GM18909 (cell line): ENCODE measurements at regions not wholly inside any gene's neighbourhood (a gene's known extent, or its start where the extent isn't known, plus 50 kb on each side); places are given as distances from the start of the nearest gene placed in this dataset.

Experiments
- ATAC-seq: cut with Tn5 transposase; IDR thresholded peaks from one replicate; pipeline ENCODE4 v1.9.1; 2021; ENCODE audit warnings: mild to moderate bottlenecking; ENCODE audit not compliant: unreplicated experiment, poor library complexity

DNA sequence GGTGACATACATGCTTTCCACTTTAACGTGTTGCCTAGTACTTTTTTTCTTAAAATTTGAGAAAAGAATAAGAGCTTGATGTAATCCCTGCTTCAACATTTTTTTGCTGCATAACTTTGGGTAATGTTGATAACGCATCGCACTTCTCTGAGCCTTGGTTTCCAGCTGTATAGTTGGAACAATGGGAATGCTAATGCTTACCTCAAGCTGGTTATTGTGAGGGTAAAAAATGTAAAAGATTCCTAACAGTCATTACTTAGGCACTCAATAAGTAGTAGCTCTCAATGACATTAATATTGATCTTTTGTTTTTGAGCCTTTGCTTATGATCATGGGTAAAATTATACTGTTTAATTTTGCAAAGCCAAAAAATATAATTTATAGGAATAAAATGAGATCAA, 683.3 kb upstream of the CXADR start:
- ATAC-seq, result no peak

DNA sequence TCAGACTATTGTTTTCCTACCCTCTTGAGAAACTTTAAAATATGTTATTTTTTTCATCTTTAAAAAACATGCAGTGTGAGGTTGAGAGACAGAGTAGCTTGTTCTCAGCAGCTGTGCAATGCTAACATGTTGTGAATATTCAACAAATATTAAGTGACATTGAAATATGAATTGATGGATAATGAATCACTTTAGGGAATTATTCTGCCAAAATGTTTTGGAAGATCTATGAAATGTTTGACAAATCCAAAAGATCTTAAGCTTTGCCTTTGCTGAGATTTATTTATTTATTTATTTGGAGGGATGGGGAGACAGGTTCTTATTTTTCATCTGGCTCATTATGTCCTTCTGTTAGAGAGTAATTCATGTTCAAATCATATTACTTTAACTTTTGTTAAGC, 680.1 kb upstream of the CXADR start:
- no peak for ATAC-seq

DNA sequence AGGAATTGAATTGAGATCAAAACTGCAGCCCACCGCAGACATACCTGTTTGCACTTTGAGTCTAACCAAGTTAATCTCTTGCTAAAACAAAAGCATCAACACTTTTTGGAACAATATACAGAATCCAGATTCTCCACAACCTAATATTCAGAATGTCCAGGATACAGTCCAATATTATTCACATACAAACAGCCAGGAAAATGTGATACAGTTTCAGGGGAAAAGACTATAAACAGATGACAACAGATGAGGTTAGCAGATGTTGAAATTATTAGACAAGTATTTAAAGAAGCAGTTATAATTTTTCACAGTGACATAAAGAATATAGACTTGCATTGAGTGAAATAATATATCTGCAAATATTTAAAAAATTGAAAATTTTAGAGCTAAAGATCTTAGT, 678.1 kb upstream of the CXADR start:
- no peak for ATAC-seq

DNA sequence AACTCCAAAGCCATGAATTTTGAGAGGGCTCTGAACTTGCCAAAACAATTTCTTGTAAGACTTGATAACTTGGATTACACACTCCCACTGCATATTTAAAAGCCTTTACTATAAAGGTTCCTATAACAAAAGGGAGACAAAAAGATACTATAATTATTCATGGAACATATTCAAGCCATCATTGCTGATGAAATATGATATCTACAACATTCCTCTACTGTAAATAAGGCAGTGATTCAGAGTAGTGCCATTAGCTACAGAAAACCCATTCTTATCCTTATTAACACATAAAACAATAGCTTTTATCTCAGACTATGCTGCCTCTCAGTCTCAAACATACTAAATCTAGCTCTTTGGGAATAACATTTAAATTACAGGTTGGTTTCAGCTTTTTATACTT, 675.5 kb upstream of the CXADR start:
- ATAC-seq, result no peak

DNA sequence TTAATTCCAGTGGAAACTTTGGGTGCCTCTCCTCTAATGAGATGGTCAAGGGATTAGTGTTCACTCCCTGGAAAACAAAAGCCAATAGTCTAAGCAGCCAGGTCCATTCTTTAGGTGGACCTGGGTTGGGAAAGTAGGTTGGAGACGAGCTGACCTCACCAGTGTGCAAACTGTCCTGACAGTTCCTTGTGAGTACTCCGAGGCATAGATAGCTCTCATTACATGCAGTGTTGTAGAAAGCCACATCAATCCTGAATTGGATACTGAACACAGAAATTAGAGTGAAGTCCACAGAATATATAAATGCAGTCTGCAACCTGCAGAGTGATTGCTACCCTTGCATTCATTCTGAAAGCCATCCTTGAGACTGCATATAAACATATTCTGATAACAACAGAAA, 675.1 kb upstream of the CXADR start:
- ATAC-seq, result no peak

DNA sequence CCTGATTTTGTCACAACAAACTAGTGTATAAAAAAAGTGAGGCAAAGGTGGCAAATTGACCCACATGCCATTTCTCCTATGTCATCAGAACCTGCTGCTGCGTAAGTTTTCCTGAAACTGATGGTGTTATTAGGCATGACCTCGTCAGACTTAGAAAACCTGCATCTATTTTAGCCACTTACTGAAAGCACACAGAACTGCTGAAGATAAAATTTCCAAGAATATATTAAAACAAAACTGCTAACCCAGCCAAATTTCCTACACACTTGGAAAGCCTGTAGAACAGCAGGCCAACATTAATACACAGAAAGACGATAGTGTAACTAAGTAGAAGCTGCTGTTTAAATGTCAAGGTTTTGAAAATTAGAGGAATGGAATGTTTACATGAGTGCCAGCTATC, 674.5 kb upstream of the CXADR start:
- ATAC-seq, result no peak

DNA sequence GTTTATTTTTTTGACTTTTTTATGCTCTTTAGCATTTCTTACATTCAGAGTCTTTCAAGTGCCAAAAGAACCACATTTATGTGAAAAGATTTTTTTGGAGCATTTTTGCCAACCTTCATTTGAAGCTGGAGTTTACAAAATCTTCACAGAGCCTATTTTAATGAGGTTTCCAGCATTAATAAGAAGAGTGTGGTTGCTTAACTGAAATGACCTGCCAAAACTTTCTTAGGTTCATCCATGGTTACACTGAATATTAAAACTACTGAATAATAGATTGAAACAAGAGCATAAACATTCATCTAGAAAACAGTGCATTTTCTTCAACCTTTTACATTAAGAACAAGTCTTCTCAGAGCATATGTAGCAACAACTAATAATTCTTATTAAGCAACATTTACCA, 672.3 kb upstream of the CXADR start:
- no peak for ATAC-seq

DNA sequence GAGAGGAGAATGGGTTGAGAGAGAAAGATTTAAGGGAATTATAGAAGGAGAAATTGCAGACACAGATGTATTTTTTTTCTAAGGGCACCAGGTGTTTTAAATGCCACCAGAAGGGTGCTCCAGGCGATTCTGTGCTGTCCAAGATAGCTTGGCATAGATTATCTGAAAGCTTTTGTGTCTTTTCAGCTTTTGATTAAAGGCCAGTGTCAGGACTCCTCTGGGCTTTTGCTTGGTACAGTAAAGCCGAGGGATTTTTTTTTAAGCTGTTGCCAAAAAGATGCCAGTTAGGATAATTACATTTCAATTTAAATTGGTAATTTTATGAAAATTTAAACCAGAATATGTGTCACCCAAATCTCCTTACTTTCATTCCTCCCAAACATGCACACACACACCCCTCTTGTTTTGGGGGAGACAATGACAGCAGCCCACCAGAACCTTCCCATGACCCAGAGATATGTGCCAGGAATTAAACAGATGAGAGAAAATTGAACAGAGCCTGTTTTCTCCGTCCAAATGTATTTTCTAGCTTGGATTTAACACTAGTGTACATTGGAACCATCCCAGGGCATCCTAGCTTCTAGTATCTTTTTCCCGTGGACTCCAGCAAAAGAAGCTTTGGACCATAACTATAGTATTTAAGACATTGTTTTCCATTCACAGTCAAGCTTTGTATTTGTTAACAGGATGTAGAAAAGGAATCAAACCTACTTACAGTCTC, 670.7 kb upstream of the CXADR start:
- ATAC-seq, result no peak

DNA sequence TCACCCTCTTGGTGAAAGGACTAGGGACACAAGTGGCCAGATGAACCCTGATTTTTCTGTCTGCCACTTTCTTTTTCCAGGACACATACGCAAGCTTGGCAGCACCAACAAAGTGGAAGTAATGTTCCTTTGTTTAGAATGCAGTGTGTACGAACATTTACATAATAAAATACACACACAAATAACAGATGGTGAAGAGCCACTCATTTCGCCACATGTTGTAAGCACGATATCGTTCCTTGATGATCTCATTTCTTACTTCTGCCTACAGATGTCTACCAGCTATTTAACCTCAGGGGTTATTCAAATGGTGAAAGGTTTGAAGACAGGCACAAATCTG, 670.2 kb upstream of the CXADR start:
- ATAC-seq, result no peak

DNA sequence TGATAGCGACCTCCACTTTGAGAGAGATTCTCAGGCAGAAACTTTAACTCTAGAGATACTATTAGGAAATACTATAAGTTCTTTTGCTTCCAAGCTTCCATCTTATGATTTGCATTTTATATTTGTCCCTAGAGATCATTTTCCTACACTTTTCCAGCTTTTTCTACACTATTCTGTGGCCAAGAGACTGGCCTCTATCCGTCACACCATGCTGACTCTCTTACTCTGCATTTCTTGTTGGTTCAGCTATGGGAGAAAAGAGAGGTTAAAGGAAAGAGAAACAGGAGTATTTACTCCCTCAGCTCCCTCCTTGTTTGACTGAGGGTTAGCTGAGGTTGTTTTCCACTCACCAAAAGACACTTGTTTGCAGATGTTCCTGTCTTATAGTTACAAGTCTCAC, 665.6 kb upstream of the CXADR start:
- no peak for ATAC-seq

DNA sequence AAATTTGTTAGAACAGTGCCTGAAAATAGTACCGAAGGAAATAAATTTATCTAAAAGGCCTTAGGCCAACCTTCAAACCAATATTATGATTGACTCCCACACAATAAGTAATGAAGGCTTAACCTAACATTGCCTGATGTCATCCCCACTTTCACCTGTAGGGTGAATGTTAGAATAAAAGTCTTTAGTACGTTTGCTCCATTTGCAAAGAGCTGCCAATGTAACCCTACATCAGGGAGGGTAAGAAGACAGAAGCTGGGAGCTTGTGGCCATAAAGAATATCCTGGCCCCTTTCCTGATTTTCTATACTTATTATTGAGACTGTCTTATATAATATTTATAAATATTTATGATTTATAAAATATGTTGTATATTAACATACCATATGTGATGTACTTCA, 661.8 kb upstream of the CXADR start:
- no peak for ATAC-seq

DNA sequence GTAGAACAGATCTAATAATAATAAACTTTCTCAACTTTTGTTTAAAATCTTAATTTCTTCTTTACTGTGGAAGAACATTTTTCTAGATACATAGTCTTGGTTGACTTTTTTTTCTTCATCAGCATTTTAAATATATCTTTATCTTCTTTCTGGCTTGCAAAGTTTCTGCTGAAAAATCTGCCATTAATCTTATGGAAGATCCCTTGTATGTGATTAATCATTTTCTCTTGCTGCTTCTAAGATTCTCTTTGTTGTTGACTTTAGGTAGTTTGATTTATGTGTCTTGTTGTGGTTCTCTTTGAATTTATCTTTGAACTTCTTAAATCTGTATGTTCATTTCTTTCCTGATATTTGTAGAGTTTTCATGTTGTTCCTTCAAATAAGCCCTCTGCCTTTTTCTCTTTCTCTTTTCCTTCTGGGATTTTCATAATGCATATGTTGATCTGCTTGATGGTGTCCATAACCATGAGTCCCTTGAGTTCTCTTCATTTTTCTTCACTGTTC, 657.6 kb upstream of the CXADR start:
- no peak for ATAC-seq

DNA sequence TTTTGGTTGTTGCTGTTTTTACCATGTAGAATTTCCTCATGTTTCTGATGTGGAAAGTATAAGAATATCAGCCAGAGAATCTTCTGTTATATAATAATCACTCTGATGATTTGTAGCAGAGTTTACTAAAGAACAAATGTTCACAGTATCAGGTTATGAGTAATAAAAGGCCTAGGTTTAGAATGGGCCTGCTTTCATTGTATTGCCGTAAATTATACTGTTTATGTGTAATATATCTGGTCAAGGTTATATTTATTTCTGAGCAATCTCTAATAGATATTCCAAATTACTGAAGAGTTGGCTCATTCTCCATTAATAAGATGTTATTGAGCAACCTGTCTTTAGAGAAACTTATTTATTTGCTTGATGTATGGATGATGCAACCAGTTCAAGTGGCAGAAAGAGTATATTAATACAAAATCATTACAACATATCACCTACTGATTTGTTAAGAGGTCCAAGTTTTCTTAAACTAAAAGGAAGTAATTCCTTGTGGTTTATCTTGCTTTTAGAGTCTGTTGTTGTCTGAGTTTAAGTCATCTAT, 649.4 kb upstream of the CXADR start:
- ATAC-seq, result no peak

DNA sequence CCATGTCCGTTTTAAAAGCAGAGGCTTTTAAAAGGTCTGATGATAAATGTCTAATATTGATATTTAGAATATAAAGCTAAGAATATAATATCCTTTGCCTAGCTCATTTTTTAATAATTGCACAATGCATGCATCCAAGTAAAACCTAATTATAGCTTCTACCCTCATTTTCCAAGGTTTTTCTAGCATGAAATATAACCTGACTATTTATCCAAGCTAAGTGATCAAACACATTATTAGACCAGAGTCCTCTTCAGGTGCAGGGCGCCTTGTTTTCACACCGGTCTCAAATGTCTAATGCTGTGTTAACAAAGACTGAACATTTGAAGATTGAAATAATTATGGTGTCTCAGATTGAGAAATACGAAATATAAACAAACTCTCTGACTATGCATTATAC, 648.9 kb upstream of the CXADR start:
- ATAC-seq, result no peak

DNA sequence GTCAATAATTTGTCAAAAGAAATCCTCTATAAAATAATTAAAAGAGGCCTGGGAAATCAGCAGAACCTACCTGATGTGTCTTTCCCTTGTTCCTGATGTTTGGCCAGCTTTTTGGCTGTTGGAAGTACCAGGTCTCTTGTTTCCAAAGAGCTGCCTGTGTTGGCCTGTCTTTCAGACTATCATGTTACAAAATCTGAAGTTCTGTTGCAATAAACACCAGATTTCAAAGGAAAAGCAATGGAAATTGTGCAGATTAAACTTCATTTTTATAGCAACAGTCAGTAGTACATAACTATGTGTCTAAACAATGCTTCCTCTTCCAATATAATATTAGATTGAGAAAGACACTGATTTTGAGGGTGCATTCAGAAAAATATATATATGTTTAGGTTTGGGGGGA, 647.2 kb upstream of the CXADR start:
- ATAC-seq, result no peak

DNA sequence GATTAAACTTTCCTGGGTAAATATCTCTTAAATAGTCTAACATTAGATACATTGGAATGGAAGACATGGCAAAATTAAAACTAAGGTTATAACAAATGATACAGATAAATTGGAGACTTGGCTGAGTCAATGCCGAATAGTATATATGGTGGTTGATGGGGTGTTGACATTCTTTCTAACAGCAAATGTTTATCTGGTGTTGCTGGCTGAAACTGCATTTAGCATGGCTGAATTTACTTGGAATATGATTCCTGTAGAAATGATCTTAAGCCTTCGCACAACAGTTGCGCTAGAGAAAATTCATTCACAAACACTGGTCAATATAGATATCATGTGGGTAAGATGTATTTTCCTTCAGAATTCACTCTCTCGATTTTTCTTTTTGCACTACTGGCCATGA, 646.0 kb upstream of the CXADR start:
- no peak for ATAC-seq

DNA sequence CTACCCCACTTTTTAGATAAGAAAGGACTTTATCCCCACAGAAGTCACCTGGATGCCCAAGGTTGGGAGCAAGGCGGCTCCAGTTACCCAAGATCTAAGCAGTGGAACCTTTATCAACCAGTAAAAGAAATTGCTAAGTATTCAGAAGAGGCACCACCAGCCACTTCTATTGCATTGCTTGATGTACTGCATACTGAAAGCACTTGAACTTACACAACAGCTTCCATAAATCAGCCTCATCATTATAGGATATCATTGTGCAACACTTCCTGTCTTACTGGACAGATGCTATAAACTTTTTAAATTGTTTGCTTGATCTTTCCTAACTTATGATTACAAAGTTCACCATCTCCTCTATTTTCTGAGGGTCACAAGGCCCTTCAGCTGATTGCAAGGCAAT, 642.7 kb upstream of the CXADR start:
- ATAC-seq, result no peak

DNA sequence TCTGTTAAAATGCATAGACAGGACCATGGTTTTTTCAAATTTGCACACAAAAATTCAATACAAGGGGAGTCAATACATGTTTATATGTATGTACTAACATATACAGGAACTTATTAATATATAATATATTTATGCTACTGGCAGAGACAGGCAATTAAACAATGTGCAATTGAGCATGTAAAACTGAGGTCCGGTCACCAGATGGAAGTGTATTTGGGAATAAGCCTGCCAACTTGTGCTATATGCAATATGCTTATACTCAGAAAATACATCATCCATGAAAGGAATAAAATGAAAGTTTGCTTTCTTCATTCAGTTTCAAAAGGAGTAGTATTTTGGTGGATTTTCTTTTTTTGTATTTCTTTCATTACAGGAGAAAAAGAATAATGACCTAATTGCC, 640.2 kb upstream of the CXADR start:
- no peak for ATAC-seq

DNA sequence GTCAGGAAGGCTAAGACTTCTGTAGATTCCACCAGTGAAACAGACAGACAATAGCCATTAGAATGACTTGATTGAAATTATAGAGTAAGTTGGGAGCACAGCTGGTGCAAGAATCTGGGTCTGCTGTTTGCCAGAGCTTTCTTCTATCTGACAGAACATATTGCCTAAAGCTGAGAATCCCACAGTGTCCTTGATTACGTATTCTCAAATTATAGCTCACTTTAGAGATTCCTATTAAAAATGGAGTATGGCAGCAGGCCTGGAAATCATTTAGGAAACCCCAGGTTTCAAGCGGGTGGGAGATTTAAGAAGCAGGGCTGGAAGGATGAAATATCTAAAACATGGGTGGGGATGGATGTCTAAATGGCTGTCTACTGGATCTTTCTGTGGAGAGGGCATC, 639.7 kb upstream of the CXADR start:
- no peak for ATAC-seq

DNA sequence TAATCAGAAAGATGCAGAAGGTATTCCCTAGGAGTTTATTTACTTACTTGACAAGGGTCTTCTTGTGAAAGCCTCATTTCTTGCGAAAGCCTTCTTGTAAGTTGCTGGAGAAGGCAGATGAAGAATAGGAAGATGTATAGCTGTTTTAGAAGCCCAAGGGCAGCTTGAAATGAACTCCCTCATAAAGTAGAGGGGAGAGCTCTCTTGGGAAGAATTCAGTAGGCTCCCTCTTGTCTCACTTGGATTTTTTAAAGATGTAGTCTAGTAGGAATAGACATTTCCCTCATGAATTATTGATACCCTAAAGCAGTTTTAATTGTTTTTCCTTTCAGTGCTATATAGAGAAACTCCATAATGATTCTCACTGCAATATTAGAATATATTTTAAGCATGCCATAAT, 639.2 kb upstream of the CXADR start:
- ATAC-seq, result no peak

DNA sequence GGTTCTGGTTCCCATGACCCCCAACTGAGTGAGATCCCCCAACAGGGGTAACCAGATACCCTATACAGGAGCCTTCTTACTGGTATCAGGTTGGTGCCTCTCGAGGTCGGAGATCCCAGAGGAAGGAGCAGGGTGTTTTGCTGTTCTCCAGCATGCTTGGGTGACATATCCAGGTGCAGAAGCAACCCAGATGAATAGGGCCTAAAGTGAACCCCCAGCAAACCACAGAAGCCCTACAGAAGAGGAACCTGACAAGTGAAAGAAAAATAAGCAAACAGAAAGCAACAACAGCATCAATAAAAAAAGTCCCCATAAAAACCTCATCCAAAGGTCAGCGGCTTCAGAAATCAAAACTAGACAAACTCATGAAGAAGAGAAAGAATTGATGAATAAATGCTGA, 633.4 kb upstream of the CXADR start:
- ATAC-seq, result no peak

DNA sequence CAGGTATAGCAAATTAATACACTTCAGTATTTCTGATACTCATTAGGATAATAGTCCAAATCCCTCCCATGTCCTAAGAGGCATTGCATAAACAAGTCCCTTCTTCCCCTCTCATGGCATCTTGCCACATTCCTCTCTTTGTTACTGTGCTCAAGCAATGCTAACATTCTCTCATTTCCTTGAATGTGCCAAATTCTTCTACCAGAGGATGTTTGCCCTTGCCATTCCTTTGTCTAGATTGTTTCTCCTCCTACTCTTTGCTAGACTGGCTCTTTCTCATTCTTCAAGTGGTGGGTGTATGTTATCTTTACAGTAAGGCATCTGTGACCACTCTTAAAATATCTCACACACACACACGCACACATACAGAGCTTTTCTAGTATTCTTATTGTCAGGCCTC, 621.0 kb upstream of the CXADR start:
- no peak for ATAC-seq

DNA sequence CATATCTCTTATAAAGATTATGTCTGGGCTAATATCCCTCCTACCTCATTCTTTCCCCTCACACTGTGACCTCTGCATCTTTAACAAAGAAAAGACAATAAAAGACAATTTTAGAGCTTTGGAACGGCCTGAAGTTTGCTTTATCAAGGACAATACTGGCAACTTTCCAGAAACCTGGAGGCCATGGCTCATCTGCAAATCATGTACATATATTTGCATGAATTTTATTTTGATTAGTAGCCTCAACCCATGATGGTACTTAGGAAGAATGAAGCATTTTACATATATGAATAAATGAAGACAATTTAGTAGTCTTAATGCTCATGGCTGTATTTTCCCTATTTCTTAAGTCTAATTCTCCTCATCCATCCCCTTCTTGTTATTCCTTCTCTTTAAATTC, 612.2 kb upstream of the CXADR start:
- no peak for ATAC-seq
